ENCODE measurements at regions not wholly inside any gene's neighbourhood (a gene's known extent, or its start where the extent isn't known, plus 50 kb on each side); places are given as distances from the start of the nearest gene placed in this dataset.

- TF ChIP-seq MAX (CRISPR knock-in tag; IDR thresholded peaks at IDR 0.05) (no peak), GABPB1 (CRISPR knock-in tag; IDR thresholded peaks at IDR 0.05) (no peak), ZNF281 (CRISPR knock-in tag; IDR thresholded peaks at IDR 0.05) (no peak), ERG (CRISPR knock-in tag; IDR thresholded peaks at IDR 0.05) (no peak)
Measured at GRCh38 chr3:56942523-56942922, 117.9 kb upstream of the SPATA12 start (continued).

- CTCF ChIA-PET, result no interaction called here
- H3K9me3 Mint-ChIP-seq, result peaks cover 19% of the 10 kb centered on the region
Measured at GRCh38 chr3:56940976-56941375, 119.5 kb upstream of the SPATA12 start.

More at GRCh38 chr3:56940976-56941375, 119.5 kb upstream of the SPATA12 start:
- POLR2A ChIA-PET, result no interaction called here
- Mint-ChIP-seq H3K27ac (no peak overlapping the region), H3K4me3 (no peak overlapping the region), H3K4me1 (no peaks in the 10 kb centered on the region), H3K36me3 (peaks cover 18% of the 10 kb centered on the region), H3K27me3 (ENCODE audit: low read depth) (peaks cover 3% of the 10 kb centered on the region)
- no peak for DNase-seq (ENCODE audit: low spot score)
- TF ChIP-seq PRRX2 (CRISPR knock-in tag; IDR thresholded peaks at IDR 0.05) (no peak), ZNF232 (CRISPR knock-in tag; IDR thresholded peaks at IDR 0.05) (no peak), ATF6 (CRISPR knock-in tag; IDR thresholded peaks at IDR 0.05) (no peak), CREB1 (CRISPR knock-in tag; IDR thresholded peaks at IDR 0.05) (no peak), ZNF532 (CRISPR knock-in tag; IDR thresholded peaks at IDR 0.05; ENCODE audit: borderline replicate concordance) (no peak), MLX (CRISPR knock-in tag; IDR thresholded peaks at IDR 0.05) (no peak), ELF4 (CRISPR knock-in tag; IDR thresholded peaks at IDR 0.05; ENCODE audit: low read depth) (no peak), ERG (CRISPR knock-in tag; IDR thresholded peaks at IDR 0.05) (no peak), JUN (CRISPR knock-in tag; IDR thresholded peaks at IDR 0.05) (no peak), E2F1 (CRISPR knock-in tag; IDR thresholded peaks at IDR 0.05) (no peak), ZNF317 (CRISPR knock-in tag; IDR thresholded peaks at IDR 0.05; ENCODE audit: borderline replicate concordance, low read depth) (no peak), ZNF121 (CRISPR knock-in tag; IDR thresholded peaks at IDR 0.05) (no peak), MYBL2 (CRISPR knock-in tag; IDR thresholded peaks at IDR 0.05) (no peak), ZMAT4 (CRISPR knock-in tag; IDR thresholded peaks at IDR 0.05) (no peak)
- ATAC-seq, result no peak
